NCI-H82 treated with DMSO at 0.1 percent for 48 hours (cell line): ENCODE measurements at regions not wholly inside any gene's neighbourhood (a gene's known extent, or its start where the extent isn't known, plus 50 kb on each side); places are given as distances from the start of the nearest gene placed in this dataset.
"Not testable (repeated sequence)": the region's sequence is repeated elsewhere in the genome, so short reads cannot be mapped to it uniquely, and the experiment has no call there.

Source experiments
- DNase-seq: peaks from one replicate; lab custom pipeline; 2025; ENCODE audit not compliant: unreplicated experiment; lab: John Stamatoyannopoulos, UW

DNA sequence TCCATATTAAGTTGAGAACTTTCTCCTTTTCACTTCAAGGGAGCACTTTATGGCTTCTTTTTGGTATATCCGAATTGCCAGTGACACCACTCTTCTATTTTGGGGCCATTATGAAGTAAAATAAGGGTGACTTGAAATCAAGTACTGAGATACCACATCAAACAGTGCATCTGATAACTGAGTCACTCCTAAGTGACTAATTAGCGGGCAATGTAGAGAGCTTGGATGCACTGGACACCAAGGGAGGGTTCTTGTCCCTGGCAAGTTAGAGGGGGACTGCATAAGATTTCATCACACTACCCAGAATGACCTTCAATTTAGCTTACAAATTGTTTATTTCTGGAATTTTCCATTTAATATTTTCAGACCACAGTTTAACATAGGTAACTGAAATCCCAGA is 813.9 kb upstream of the CDH10 start:
- no peak for DNase-seq

DNA sequence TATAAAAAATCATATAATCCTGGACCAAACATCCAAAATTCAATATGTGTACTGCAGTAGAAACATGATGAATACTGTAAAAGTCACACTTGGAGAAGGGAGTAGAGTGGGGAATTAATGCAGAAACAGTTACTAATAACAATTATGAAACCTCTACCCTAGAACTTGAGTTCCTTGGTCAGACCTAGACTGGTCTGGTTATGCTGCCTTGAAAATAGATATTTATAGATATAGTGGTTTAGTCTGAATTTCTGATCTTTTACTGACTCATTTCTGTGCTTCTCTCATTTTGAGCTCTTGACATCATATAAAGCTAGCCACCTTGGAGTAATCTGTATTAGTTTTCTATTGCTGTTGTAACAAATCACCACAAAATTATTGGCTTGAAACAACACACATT is 808.7 kb upstream of the CDH10 start:
- DNase-seq = no peak

DNA sequence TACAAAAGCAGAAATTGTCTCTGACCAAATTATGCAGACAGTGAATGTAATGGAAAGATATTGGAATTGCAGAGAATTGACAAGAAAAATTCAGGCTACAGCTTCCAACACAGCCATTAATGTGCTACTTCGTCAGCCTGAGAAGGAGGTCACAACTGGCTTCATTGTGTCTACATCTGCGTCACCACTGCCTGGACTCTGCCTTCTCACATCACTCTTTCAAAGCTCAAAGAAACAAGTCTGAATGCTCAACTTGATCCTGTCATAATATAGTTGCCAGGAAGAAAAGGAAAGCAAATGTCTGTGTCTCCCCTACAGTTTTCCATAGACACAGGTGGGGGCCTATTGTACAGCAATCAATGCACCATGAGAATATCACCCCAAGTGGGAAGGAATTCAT is 806.5 kb upstream of the CDH10 start:
- no peak for DNase-seq

DNA sequence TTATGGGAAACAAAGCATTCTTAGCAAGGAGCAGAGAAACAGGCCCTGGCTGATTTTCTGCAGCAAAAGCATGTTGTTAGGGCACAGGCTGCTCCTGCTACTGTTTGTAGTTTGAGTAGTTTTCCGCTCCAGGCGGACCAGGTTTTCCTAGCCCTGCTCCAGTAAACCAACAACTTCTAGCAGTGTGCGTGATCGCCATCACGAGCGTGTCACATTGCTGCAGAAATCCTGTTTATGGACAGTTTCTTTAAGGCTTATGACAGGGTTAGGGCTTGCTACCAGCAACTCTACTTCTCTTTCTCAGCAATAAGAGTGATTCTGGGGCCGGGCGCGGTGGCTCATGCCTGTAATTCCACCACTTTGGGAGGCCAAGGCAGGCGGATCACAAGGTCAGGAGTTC is 803.9 kb upstream of the CDH10 start:
- no peak for DNase-seq

DNA sequence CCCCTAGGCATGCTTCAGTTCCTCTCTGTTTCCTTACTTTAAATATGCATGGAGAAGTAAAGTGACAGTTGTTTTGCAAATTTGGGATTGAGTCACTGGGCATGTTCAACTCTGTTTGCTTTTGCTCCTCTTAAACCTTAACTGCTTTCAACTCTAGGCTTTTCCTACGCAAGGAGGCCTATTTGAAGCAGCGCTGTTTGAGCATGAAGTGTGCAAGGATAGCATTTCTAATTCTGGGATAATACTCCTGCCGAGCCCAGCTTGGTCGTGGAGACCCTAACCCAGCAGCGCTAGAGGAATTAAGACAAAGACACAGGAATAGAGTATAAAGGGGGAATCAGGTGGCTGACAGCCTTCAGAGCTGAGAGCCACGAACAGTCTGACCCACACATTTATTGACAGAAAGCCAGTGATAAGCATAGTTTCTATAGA is 803.4 kb upstream of the CDH10 start:
- DNase-seq = no peak

GRCh38 chr5:25446061-25446420 is 801.3 kb upstream of the CDH10 start:
- DNase-seq = not testable (repeated sequence)

- DNase-seq = not testable (repeated sequence)
Measured at GRCh38 chr5:25445381-25446060, 800.7 kb upstream of the CDH10 start.

- DNase-seq = no peak
Measured at GRCh38 chr5:25444697-25445096, 799.9 kb upstream of the CDH10 start.

DNA sequence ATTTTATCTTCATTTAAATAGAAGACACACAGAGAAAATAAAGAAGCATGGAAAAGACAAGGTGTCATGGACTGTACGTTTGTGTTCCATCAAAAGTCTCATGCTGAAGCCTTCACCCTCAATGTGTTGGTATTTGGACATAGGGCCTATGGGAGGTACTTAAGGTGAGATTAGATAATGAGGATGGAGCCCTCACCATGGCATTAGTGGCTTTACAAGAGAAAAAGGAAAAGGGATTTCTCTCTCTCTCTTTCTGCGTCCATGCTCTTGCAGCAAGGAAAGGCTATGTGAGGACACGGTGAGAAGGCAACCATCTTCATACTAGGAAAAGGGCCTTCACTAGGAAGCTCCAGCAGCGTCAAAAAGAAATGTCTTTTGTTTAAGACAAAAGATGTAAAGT is 797.0 kb upstream of the CDH10 start:
- no peak for DNase-seq

DNA sequence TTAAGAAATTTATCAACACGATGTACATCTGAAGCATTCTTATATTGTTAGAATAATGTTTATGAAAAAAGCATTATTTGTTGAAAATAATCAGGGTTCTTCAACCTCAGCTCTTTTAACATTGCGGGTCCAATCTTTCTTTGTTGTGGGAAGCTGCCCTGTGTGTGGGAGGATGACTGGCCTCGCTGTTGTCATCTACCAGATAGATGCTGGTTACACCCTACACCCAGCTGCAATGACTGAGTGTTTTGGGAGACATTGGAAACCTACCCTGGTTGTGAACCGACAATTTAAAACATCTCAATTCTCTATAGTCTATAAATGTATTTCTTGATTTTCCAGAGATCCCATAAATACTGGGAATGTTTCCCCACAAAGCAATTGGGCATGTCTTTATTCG is 794.2 kb upstream of the CDH10 start:
- no peak for DNase-seq

DNA sequence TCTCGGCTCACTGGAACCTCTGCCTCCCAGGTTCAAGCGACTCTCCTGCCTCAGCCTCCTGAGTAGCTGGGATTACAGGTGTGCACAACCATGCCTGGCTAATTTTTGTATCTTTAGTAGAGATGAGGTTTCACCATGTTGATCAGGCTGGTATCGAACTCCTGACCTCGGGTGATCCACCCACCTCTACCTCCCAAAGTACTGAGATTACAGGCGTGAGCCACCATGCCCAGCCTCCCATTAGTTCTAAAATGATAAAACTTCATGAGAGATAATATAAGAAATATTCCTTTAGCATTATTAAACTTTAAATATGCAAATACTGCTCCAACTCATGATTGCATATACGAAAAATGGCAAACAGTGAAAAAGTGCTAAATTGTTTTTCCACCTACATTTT is 793.6 kb upstream of the CDH10 start:
- not testable (repeated sequence) for DNase-seq

- no peak for DNase-seq
Measured at GRCh38 chr5:25436452-25436851, 791.7 kb upstream of the CDH10 start.

- no peak for DNase-seq
Measured at GRCh38 chr5:25435882-25436281, 791.1 kb upstream of the CDH10 start.

- no peak for DNase-seq
Measured at GRCh38 chr5:25427240-25427639, 782.5 kb upstream of the CDH10 start.

GRCh38 chr5:25423271-25423670 is 778.5 kb upstream of the CDH10 start:
- no peak for DNase-seq

GRCh38 chr5:25419684-25420083 is 774.9 kb upstream of the CDH10 start:
- no peak for DNase-seq

DNA sequence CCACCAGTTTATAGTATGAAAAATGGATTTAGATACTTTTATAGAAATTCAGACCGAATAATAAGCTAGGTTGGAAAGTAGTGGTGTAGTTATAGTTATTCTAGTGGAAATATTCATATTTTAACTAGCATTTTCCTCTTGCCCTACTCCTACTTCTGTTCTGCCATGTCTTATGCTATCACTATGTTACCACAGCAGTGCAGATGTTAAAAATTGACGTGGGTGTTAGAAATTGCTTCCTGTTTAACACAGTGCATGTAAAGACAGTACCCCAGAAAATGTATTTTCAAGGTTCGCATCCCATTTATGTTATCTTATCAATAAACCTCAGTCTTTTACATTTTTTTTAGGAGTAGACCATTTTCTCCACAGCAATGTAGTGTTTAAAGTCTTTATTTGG is 774.2 kb upstream of the CDH10 start:
- no peak for DNase-seq

DNA sequence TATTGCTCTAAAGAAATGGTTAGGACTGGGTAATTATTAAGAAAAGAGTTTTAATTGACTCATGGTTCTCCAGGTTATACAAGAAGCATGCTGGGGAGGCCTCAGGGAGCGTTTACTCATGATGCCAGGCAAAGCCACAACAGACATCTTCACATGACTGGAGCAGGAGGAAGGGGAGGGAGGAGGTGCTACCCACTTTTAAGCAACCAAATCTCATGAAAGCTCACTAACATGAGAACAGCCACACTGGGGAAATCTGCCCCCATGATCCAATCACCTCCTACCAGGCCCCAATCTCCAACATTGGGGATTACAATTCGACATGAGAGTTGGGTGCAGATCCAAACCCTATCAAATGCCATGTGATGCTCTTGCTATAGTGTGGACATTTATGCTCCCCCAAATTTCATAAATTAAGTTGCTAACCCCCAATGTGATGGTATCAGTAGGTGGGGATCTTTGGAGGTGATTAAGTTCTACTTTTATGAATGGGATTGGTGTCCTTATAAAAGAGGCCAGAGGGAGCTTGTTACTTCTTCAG is 773.6 kb upstream of the CDH10 start:
- no peak for DNase-seq

GRCh38 chr5:25416960-25417359 is 772.2 kb upstream of the CDH10 start:
- no peak for DNase-seq

- no peak for DNase-seq
Measured at GRCh38 chr5:25415970-25416369, 771.2 kb upstream of the CDH10 start.

DNA sequence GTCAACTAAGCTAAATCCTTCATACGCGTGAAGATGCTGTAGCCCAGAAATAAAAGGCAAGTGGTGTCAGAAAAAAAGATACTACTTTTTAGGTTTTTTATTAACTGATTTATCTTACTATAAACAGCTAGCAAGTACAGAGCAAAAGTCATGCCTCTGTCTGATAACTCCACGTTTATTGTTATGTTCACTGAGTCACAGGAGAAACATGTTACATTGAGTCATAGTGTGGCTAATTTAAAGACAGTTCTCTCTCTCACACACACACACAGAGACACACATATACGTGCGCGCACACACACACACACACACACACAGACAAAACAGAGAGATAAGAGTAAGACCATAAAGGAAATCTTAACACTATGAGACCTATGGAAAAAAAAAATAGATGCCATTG is 770.0 kb upstream of the CDH10 start:
- no peak for DNase-seq

DNA sequence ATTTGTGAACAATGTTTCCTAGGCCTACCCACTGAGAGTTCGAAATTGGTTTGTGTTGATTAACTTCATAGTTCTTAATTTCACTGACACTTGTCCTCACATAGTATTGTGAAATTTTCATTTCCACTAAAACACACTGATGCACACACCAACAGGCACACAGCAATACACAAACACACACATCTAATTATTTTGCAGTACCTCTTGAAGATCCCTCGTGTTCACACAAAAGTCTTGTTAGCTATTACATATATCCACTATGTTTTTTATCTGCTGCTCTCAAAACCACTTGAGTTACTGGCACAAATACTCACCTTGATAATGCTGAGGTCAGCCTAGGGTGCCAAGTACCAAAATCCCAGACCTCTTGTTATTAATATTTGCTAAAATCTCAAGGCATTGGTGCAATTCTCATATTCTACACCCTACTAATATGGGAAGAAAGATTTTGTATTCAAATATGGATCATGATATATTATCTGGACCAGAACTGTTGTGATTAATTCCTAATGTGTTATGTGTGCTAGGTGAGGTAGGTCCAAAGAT is 767.4 kb upstream of the CDH10 start:
- no peak for DNase-seq

GRCh38 chr5:25407365-25407764 is 762.6 kb upstream of the CDH10 start:
- DNase-seq = not testable (repeated sequence)
